ENCODE measurements at regions not wholly inside any gene's neighbourhood (a gene's known extent, or its start where the extent isn't known, plus 50 kb on each side); places are given as distances from the start of the nearest gene placed in this dataset.

- H3K4me3 ChIP-seq, result no peak overlapping the region
- no peaks in the 10 kb centered on the region for H3K36me3 ChIP-seq (ENCODE audit: low read depth)
- DNase-seq (no peak), ATAC-seq (no peak)
- no peaks in the 10 kb centered on the region for H3K4me1 ChIP-seq (ENCODE audit: low read depth)
- intact Hi-C loops (cut with DNase I, micrococcal nuclease), result no loop called here
- no peaks in the 10 kb centered on the region for H3K9me3 ChIP-seq
- TF ChIP-seq CTCF (IDR thresholded peaks at IDR 0.05), result no peak
These were observed 521.3 kb downstream of the KCTD16 start for GRCh38 chr5:144691936-144692335.

GRCh38 chr5:144684899-144685298 is 514.2 kb downstream of the KCTD16 start:
- ATAC-seq (no peak), DNase-seq (no peak)
- Histone ChIP-seq H3K36me3 (ENCODE audit: low read depth) (no peaks in the 10 kb centered on the region), H3K4me1 (ENCODE audit: low read depth) (no peaks in the 10 kb centered on the region), H3K4me3 (no peak overlapping the region), H3K9me3 (no peaks in the 10 kb centered on the region)
- no peak for TF ChIP-seq CTCF (IDR thresholded peaks at IDR 0.05)
- intact Hi-C loops (cut with DNase I, micrococcal nuclease), result no loop called here

GRCh38 chr5:144680711-144681110 is 510.0 kb downstream of the KCTD16 start:
- intact Hi-C loops (cut with DNase I, micrococcal nuclease), result no loop called here
- Histone ChIP-seq H3K9me3 (no peaks in the 10 kb centered on the region), H3K4me3 (no peak overlapping the region), H3K4me1 (ENCODE audit: low read depth) (no peaks in the 10 kb centered on the region), H3K36me3 (ENCODE audit: low read depth) (no peaks in the 10 kb centered on the region)
- ATAC-seq (no peak), DNase-seq (no peak)
- no peak for TF ChIP-seq CTCF (IDR thresholded peaks at IDR 0.05)

GRCh38 chr5:144671066-144671465 is 500.4 kb downstream of the KCTD16 start:
- intact Hi-C loops (cut with DNase I, micrococcal nuclease), result no loop called here
- H3K9me3 ChIP-seq, result no peaks in the 10 kb centered on the region

GRCh38 chr5:144659634-144660227 is 489.1 kb downstream of the KCTD16 start:
- Histone ChIP-seq H3K4me1 (ENCODE audit: low read depth) (no peaks in the 10 kb centered on the region), H3K9me3 (no peaks in the 10 kb centered on the region), H3K4me3 (no peak overlapping the region), H3K36me3 (ENCODE audit: low read depth) (no peaks in the 10 kb centered on the region)
- ATAC-seq (no peak), DNase-seq (no peak)
- no peak for TF ChIP-seq CTCF (IDR thresholded peaks at IDR 0.05)
- intact Hi-C loops (cut with DNase I, micrococcal nuclease), result no loop called here

More at GRCh38 chr5:144671066-144671465, 500.4 kb downstream of the KCTD16 start:
- H3K4me1 ChIP-seq (ENCODE audit: low read depth), result no peaks in the 10 kb centered on the region
- DNase-seq (no peak), ATAC-seq (no peak)
- H3K36me3 ChIP-seq (ENCODE audit: low read depth), result no peaks in the 10 kb centered on the region
- no peak for TF ChIP-seq CTCF (IDR thresholded peaks at IDR 0.05)
- no peak overlapping the region for H3K4me3 ChIP-seq

- TF ChIP-seq CTCF (IDR thresholded peaks at IDR 0.05), result no peak
- no peak for DNase-seq
- no peaks in the 10 kb centered on the region for H3K36me3 ChIP-seq (ENCODE audit: low read depth)
- no peaks in the 10 kb centered on the region for H3K9me3 ChIP-seq
- ATAC-seq, result no peak
- no peak overlapping the region for H3K4me3 ChIP-seq
- no peaks in the 10 kb centered on the region for H3K4me1 ChIP-seq (ENCODE audit: low read depth)
- intact Hi-C loops (cut with DNase I, micrococcal nuclease), result no loop called here
These were observed 473.6 kb downstream of the KCTD16 start for GRCh38 chr5:144644317-144644716.
